Pons (tissue), 1 donor: ENCODE measurements at regions not wholly inside any gene's neighbourhood (a gene's known extent, or its start where the extent isn't known, plus 50 kb on each side); places are given as distances from the start of the nearest gene placed in this dataset.

Experiments
- DNase-seq: peaks from one replicate; pipeline ENCODE4 v3.0.0-alpha.2; 2016; ENCODE audit warnings: low spot score

GRCh38 chr12:34346372-34347034 lies 324.2 kb downstream of the ALG10 start:
- no peak for DNase-seq

DNA sequence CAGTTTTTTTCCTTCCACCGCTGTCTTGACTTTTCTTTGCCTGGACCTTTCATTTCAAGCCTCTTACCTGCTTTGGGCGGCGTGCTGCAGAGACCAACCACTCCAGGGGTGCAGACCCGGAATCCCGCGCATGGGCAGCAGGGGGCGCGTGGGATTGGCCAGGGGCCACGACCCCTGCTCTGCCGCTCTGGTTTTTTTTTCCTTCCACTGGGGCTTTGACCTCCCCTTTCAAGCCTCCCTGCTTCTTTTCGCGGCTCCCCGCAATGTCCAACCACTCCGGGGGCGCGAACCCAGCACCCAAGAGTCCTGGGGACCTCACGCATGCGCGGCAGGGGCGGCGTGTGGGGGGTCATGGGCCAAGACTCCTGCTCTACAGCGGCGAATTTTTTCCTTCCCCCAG lies 325.1 kb downstream of the ALG10 start:
- no peak for DNase-seq

- no peak for DNase-seq
These were observed 325.8 kb downstream of the ALG10 start for GRCh38 chr12:34348064-34348463.

DNA sequence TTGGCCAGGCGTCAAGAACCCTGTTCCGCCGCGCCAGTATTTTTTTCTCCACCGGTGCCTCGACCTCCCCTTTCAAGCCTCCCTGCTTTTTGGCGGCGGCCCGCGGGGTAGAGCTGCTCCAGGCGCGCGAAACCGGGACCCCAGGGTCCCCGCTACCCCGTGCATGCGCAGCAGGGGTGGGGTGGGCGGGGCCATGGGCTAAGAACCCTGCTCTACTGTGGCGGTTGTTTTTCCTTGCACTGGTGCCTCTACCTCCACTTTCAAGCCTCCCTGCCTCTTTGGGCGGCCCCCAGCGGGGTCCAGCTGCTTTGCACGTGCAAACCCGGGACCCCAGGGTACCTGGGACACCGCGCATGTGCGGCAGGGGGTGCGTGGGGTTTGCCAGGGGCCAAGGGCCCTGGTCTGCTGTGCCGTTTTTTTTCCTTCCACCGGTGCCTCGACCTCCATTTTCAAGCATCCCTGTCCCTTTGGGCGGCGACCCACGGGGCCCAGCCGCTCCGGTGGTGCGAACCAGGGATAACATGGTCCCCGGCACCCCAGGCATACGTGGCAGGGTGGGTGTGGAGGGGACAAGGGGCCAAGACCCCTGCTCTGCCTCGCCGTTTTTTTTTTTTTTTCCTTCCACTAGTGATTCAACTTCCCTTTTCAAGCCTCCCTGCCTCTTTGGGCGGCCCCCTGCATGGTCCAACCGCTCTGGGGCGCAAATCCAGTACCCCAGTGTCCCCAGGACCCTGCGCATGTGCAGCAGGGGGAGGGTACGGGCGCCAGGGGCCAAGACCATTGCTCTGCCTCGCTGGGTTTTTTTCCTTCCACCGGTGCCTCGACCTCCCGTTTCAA lies 326.8 kb downstream of the ALG10 start:
- DNase-seq: no peak

GRCh38 chr12:34349673-34349961 lies 327.3 kb downstream of the ALG10 start:
- DNase-seq: no peak

GRCh38 chr12:34350092-34351041 lies 328.1 kb downstream of the ALG10 start:
- DNase-seq: no peak

GRCh38 chr12:34352098-34352497 lies 329.8 kb downstream of the ALG10 start:
- no peak for DNase-seq

- no peak for DNase-seq
These were observed 332.2 kb downstream of the ALG10 start for GRCh38 chr12:34354239-34355200.

- no peak for DNase-seq
These were observed 334.1 kb downstream of the ALG10 start for GRCh38 chr12:34356233-34356987.

GRCh38 chr12:34357791-34358190 lies 335.5 kb downstream of the ALG10 start:
- no peak for DNase-seq

- no peak for DNase-seq
These were observed 335.9 kb downstream of the ALG10 start for GRCh38 chr12:34358198-34358597.

GRCh38 chr12:34361721-34362316 lies 339.5 kb downstream of the ALG10 start:
- no peak for DNase-seq

DNA sequence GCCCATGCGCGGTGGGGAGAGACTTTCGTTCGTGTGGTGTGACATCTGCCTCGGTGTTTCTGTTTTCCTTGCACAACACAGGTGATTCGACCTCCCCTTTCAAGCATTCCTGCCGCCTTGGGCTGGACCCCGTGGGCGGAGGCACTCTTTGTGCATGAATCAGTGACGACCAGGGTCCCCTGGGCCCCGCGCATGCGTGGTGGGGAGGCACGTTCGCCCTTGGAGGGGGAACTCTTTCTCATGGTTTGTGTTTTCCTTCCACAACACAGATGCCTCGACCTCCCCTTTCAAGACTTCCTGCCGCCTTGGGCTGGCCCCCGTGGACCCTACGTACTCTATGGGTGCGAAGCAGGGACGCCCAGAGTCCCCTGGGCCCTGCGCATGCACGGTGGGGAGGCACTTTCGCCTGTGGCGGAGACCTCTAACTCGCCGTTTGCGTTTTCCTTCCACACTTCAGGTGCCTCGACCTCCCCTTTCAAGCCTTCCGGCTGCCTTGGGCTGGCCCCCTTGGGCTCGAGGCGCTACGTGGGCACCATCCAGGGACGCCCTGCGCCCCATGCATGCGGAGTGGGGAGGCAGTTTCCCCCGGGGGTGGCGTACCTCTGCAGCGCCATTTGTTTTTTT lies 340.9 kb downstream of the ALG10 start:
- no peak for DNase-seq

GRCh38 chr12:34368079-34368478 lies 345.8 kb downstream of the ALG10 start:
- no peak for DNase-seq

- no peak for DNase-seq
These were observed 348.8 kb downstream of the ALG10 start for GRCh38 chr12:34371050-34371449.

DNA sequence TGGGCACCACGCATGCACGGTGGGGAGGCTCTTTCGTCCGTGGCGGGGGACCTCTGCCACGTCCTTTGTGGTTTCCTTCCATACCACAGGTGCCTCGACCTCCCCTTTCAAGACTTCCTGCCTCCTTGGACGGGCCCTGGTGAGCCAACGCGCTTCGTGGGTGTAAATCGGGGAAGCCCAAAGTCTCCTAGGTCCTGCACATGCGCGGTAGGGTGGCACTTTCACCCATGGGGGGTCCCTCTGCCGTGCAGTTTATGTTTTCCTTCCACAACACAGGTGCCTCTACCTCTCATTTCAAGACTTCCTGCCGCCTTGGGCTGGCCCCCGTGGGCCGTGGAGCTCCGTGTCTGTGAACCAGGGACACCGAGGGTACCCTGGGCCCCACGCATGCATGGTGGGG lies 349.7 kb downstream of the ALG10 start:
- no peak for DNase-seq

GRCh38 chr12:34373926-34374325 lies 351.6 kb downstream of the ALG10 start:
- no peak for DNase-seq

DNA sequence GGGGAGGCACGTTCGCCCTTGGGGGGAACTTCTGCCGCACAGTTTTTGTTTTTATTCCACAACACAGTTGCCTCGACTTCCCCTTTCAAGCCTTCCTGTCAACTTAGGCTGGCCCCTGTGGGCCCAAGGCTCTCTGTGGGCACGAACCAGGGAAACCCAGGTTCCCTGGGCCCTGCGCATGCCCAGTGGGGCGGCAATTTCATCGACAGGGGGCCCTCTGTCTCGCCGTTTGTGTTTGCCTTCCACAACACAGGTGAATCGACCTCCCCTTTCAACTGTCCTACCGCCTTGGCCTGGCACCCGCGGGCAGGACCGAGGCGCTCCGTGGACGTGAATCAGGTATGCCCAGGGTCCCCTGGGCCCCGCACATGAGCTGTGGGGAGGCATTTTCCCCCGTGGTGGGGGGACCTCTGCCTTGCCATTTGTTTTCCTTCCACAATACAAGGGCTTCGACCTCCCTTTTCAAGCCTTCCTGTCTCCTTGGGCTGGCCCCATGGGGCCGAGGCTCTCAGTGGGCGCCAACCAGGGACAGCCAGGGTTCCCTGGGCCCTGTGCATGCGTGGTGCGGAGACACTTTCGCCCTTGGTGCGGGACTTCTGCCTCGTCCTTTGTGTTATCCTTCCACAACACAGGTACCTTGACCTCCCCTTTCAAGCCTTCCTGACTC lies 354.0 kb downstream of the ALG10 start:
- DNase-seq: no peak
